Central memory CD4-positive, alpha-beta T cell (primary cell): ENCODE measurements at regions not wholly inside any gene's neighbourhood (a gene's known extent, or its start where the extent isn't known, plus 50 kb on each side); places are given as distances from the start of the nearest gene placed in this dataset.
"Not testable (repeated sequence)": the region's sequence is repeated elsewhere in the genome, so short reads cannot be mapped to it uniquely, and the experiment has no call there.

Experiments
- DNase-seq: peaks from one replicate; pipeline ENCODE4 v3.0.0; 2022

DNA sequence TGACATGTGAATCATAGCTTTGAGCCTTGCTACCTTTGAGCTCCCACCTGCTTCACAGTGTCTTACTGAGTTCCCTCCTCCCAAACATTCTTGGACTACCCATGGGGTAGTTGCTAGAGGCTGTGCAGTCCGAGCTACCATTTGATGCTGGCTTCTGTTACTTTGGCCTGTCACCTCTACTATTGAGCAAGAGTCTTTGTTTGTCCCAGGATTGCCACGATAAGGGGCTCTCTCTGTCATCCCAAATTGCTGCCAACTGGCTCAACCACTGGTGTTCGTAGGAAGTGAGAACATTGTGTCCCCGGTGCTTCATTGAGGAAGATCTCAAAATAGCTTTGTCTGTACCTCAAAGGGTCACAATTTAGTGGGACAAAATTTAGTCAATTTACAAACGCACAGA is 59.1 kb upstream of the PAX8 start:
- no peak for DNase-seq

DNA sequence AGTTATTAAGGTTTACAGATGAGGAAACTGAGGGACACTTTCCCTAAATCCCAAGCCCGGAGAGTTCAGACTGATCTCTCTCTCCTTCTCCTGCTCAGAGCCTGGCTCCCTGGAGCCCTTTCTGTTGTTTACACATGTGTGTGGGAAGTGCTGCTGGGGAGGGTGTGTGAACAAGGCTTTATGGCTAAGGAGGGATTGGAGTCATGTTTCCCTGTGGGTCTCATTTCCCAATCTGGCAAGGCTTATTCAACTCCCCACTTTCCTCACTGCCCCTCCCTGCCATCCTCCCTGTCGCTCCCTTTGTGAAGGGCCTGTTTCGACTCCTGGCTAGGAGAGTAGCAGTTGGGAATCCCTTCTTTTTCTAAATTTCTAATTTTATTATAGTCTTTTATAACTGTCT is 57.3 kb upstream of the PAX8 start:
- not testable (repeated sequence) for DNase-seq

DNA sequence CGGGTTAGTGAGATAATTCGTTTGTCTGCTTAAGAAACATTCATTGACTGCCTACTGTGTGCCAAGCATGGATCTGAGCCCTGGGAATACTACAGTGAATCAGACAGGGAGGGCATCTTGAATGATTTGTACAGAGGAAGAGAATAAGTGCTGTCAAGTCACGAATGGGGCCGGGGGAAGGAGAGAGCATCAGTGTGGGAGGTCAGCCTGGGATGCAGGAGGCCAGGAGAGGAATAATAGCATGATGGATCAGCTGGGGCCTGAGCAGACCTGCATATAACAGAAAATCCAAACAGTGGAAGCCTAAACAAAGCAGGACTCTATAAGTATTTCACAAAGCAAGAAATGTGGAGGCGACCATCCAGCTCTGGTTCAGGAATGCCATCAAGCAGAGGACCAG is 55.4 kb upstream of the PAX8 start:
- no peak for DNase-seq

DNA sequence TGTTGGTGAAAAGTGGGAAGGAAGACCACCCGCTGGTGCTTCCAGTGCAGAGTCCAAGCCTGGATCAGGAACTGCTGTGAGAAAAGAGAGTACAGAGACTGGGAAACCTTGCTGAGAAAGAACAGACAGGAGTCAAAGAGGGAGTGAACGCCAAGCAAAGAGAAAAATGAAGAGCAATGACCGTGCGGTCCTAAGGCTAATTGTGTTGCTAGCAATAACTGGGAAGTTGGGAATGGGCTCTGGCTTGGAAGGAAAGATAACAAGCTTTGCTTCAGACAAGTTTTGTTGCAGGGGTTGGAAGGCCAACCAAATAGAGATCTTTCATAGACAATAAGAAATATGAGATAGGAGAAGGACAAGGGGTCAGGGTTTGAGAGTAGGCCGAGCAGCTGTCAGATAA is 55.0 kb upstream of the PAX8 start:
- DNase-seq: not testable (repeated sequence)

DNA sequence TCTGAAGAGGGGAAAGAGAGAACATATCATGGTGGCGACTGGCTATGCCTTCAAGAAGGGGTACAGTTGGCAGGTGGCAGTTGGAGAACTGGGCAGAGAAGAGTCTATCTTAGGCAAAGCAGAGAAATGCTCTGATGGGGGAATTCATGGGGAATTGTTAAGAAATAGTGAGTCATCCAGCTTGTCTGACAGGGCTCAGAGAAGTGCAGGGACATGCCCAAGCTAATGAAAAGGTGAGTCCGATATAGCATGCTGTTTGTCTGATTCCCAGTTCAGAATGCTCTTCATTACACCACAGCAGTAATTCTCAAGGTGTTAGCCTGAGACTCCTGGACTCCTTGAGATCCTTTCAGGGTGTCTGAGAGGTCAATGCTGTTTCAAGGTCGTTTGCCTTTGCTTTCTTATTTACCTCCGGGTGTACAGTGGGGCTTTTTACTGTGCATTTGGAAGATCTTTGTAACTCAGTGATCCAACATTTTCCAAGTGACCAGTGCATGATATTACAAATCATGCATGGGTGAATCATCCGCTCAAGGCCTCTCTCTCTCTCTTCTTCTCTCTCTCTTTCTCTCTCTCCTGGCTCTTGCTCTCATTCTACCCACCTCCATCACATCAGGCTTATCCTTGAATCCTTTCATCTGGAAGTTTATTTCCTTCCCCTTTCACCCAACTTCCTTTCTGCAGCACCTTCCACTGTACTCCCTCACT is 51.5 kb upstream of the PAX8 start:
- not testable (repeated sequence) for DNase-seq

DNA sequence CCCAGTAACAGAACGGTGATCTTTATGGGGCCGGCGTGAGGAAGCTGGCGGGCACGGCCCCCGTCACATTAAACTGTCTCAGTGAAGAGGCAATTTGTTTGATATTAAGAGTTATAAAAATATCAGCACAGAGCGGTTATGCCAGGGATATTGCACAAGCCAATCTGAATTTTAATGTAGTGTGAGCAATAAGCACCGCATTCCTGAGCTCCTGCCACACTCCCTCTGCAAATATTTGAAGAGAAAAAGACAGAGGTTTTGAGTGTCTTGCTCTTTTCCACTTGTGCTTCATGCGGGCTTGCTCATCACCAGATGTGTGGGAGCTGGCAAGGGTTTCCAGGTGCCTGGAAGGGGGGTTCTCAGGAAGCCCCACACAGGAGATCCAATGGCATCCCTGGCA is 50.3 kb upstream of the PAX8 start:
- DNase-seq: not testable (repeated sequence)

- DNase-seq: not testable (repeated sequence)
Observed at GRCh38 chr2:113328572-113328971, 49.9 kb upstream of the PAX8 start.
